ENCODE measurements at regions not wholly inside any gene's neighbourhood (a gene's known extent, or its start where the extent isn't known, plus 50 kb on each side); places are given as distances from the start of the nearest gene placed in this dataset.
"Not testable (repeated sequence)": the region's sequence is repeated elsewhere in the genome, so short reads cannot be mapped to it uniquely, and the experiment has no call there.

GRCh38 chr1:99361406-99361805 is 97.1 kb downstream of the PLPPR4 start:
- FAIRE-seq: no peak

GRCh38 chr1:99363531-99363930 is 99.2 kb downstream of the PLPPR4 start:
- no peak for FAIRE-seq

GRCh38 chr1:99365141-99365540 is 100.8 kb downstream of the PLPPR4 start:
- no peak for FAIRE-seq

- no peak for FAIRE-seq
Observed at GRCh38 chr1:99365545-99365944, 101.3 kb downstream of the PLPPR4 start.

- FAIRE-seq: no peak
Observed at GRCh38 chr1:99369154-99369553, 104.9 kb downstream of the PLPPR4 start.

- no peak for FAIRE-seq
Observed at GRCh38 chr1:99370476-99370875, 106.2 kb downstream of the PLPPR4 start.

GRCh38 chr1:99371413-99371812 is 107.1 kb downstream of the PLPPR4 start:
- no peak for FAIRE-seq

GRCh38 chr1:99374109-99374508 is 109.8 kb downstream of the PLPPR4 start:
- no peak for FAIRE-seq

GRCh38 chr1:99374693-99375092 is 110.4 kb downstream of the PLPPR4 start:
- not testable (repeated sequence) for FAIRE-seq

- no peak for FAIRE-seq
Observed at GRCh38 chr1:99384021-99384420, 119.7 kb downstream of the PLPPR4 start.

- FAIRE-seq: no peak
Observed at GRCh38 chr1:99385852-99386251, 121.6 kb downstream of the PLPPR4 start.

- FAIRE-seq: no peak
Observed at GRCh38 chr1:99396389-99396788, 132.1 kb downstream of the PLPPR4 start.

- FAIRE-seq: no peak
Observed at GRCh38 chr1:99397029-99397428, 132.7 kb downstream of the PLPPR4 start.

GRCh38 chr1:99397863-99398262 is 133.6 kb downstream of the PLPPR4 start:
- no peak for FAIRE-seq

- FAIRE-seq: not testable (repeated sequence)
Observed at GRCh38 chr1:99401556-99401955, 137.3 kb downstream of the PLPPR4 start.

- FAIRE-seq: not testable (repeated sequence)
Observed at GRCh38 chr1:99404399-99404798, 140.1 kb downstream of the PLPPR4 start.

GRCh38 chr1:99405325-99405724 is 141.0 kb downstream of the PLPPR4 start:
- FAIRE-seq: not testable (repeated sequence)

- FAIRE-seq: no peak
Observed at GRCh38 chr1:99407018-99407417, 142.7 kb downstream of the PLPPR4 start.

GRCh38 chr1:99424087-99424486 is 159.8 kb downstream of the PLPPR4 start:
- FAIRE-seq: no peak

- FAIRE-seq: no peak
Observed at GRCh38 chr1:99429754-99430153, 165.5 kb downstream of the PLPPR4 start.

- FAIRE-seq: no peak
Observed at GRCh38 chr1:99438656-99439230, 174.5 kb downstream of the PLPPR4 start.

- no peak for FAIRE-seq
Observed at GRCh38 chr1:99439433-99440075, 175.3 kb downstream of the PLPPR4 start.

- no peak for FAIRE-seq
Observed at GRCh38 chr1:99441299-99442095, 177.2 kb downstream of the PLPPR4 start.

Measured in TTC549 (cell line).